Stimulated activated naive B cell treated with anti-CD40 and anti-IgM and Interleukin-4, amounts not matched to agents 10 μg/mL and 1 μg/mL and 100 μg/mL, for 72 hours (primary cell): ENCODE measurements at regions not wholly inside any gene's neighbourhood (a gene's known extent, or its start where the extent isn't known, plus 50 kb on each side); places are given as distances from the start of the nearest gene placed in this dataset.
"Not testable (repeated sequence)": the region's sequence is repeated elsewhere in the genome, so short reads cannot be mapped to it uniquely, and the experiment has no call there.

Source experiments
- ATAC-seq, 2 donors: fragments of 150-1000 bp; cut with Tn5 transposase; replicated peaks; 2 replicates each; pipeline ENCODE4 v1.10.0; 2021; ENCODE audit warnings: moderate library complexity in 1 of 2
- DNase-seq: peaks from one replicate; pipeline ENCODE4 v3.0.0; 2021
- H3K27ac Mint-ChIP-seq: one replicate; pipeline ENCODE4 v1.8.0; 2022; ENCODE audit warnings: mild to moderate bottlenecking, mixed read lengths
- H3K27me3 Mint-ChIP-seq, 2 donors: one replicate each; pipeline ENCODE4 v1.8.0; 2022; ENCODE audit warnings: mixed read lengths in 2 of 2
- H3K36me3 Mint-ChIP-seq, 2 donors: one replicate each; pipeline ENCODE4 v1.8.0; 2022; ENCODE audit warnings: mixed read lengths in 2 of 2, mild to moderate bottlenecking in 1 of 2
- H3K4me1 Mint-ChIP-seq, 2 donors: one replicate each; pipeline ENCODE4 v1.8.0; 2022; ENCODE audit warnings: mixed read lengths in 2 of 2, mild to moderate bottlenecking in 1 of 2
- H3K4me3 Mint-ChIP-seq, 2 donors: one replicate each; pipeline ENCODE4 v1.8.0; 2022; ENCODE audit warnings: mild to moderate bottlenecking in 2 of 2, mixed read lengths in 2 of 2, moderate library complexity in 1 of 2
- H3K9me3 Mint-ChIP-seq, 2 donors: one replicate each; pipeline ENCODE4 v1.8.0; 2022; ENCODE audit warnings: mixed read lengths in 2 of 2, mild to moderate bottlenecking in 1 of 2

DNA sequence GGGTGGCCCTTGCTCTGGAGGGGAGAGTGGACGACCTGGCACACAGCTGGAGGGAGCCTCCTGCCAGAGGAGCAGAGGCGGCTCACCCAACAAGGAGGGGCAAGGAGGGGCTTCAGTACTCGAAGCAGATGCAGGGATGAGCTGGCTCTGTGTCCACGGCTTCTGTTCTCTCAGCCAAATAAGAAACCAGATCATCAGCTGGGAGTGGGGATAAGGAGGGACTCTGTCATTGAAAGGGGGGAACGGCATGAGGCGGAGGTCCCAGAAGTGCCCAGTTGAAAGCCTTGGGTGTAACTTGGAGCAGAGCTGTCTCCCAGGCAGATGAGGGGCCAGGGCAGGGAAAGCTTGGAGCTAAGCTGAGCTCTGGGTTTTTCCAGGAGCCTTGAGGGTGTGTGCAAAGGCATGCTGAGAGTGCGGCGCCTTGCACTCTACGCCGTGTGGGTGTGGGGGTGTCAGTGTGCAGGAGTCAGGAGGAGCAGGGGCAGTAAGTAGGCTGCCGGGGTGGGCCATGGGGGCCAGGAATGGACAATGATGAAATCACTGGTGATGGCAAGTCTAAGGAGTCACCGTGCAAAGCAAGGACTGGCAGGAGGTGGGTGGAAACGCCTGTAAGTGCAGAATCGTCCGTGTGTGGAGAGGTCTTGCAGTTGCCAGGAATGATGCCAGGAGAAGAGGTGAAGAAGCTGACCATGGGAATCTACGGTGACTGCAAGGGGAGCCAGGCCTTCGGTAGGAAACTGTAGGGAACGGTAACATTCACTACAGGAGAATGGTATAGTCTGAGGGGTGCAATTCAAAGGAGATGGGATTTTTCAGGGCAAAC lies 85.4 kb upstream of the FOXQ1 start:
- H3K9me3 Mint-ChIP-seq = no peaks in the 10 kb centered on the region
- H3K4me1 Mint-ChIP-seq = no peaks in the 10 kb centered on the region
- H3K27ac Mint-ChIP-seq = no peak overlapping the region
- H3K27me3 Mint-ChIP-seq = peaks cover 14 to 26% of the 10 kb centered on the region in 2 donors
- H3K4me3 Mint-ChIP-seq = no peak overlapping the region
- DNase-seq = no peak
- no peak for ATAC-seq
- no peaks in the 10 kb centered on the region for H3K36me3 Mint-ChIP-seq

DNA sequence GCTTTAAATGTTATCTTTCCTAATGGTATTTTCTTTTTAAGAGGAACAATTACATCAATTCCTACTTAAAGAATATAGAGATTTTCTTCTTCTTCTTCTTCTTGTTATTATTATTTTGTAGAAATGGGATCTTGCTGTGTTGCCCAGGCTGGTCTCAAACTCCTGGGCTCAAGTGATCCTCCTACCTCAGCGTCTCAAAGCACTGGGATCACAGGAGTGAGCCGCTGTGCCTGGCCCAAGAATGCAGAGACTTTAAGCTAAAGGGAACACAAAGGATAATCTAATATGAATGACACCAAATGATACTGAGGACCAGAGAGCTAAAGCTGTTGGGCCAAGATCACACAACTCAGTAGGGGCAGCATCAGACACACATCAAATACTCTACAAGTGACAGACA lies 87.4 kb upstream of the FOXQ1 start:
- no peak overlapping the region for H3K27ac Mint-ChIP-seq
- peaks cover 17 to 24% of the 10 kb centered on the region in 2 donors for H3K27me3 Mint-ChIP-seq
- no peaks in the 10 kb centered on the region for H3K4me1 Mint-ChIP-seq
- ATAC-seq = no peak
- H3K9me3 Mint-ChIP-seq = no peaks in the 10 kb centered on the region
- DNase-seq = no peak
- no peak overlapping the region for H3K4me3 Mint-ChIP-seq
- H3K36me3 Mint-ChIP-seq = no peaks in the 10 kb centered on the region

DNA sequence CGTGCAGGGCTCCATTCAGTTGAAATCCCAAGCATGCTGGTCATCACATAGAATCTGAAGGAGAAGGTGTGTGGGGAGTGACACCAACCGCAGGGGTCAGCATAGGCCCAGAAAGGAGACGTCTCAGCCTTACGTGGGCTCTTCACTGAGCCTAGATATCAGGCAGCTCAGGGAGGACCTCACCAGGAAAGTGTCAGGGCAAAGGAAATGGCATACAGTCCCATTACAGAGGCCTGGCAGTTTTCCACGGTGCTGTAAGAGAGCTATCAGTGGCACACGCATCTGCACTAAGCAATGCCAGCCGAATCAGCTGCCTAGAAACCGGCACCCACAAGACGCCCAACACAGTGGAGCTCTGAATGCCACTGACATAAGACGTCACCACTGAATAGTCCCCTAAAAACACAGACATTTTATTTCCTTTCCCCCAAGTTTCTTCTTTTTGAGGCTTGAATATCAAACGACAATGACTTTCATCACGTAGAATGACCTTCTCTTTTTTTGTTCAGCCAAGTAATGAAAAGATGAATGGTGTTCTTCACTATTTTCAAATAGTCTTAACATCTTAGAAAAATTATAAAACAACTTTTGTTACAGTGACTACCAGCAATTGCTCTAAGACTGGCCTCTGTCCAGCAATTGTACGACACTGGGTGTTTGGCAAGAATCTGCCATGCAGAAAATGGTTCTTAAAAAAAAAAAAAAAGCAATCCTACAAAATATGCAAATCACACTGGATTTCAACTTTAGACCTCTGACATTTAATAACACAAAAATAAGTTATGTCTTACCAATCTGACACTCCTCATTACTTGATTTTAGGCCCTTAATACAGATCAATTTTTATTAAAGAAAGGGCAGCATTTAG lies 88.9 kb upstream of the FOXQ1 start:
- H3K27ac Mint-ChIP-seq = no peak overlapping the region
- ATAC-seq = no peak
- H3K4me3 Mint-ChIP-seq = no peak overlapping the region
- H3K27me3 Mint-ChIP-seq = peaks cover 16 to 20% of the 10 kb centered on the region in 2 donors
- H3K4me1 Mint-ChIP-seq = no peaks in the 10 kb centered on the region
- DNase-seq = no peak
- H3K9me3 Mint-ChIP-seq = no peaks in the 10 kb centered on the region
- no peaks in the 10 kb centered on the region for H3K36me3 Mint-ChIP-seq

- no peaks in the 10 kb centered on the region for H3K9me3 Mint-ChIP-seq
- peaks cover 7 to 18% of the 10 kb centered on the region in 2 donors for H3K27me3 Mint-ChIP-seq
- no peak for DNase-seq
- no peak overlapping the region for H3K27ac Mint-ChIP-seq
- no peak for ATAC-seq
- no peaks in the 10 kb centered on the region for H3K36me3 Mint-ChIP-seq
- H3K4me1 Mint-ChIP-seq = no peaks in the 10 kb centered on the region
- no peak overlapping the region for H3K4me3 Mint-ChIP-seq
These were observed 94.5 kb upstream of the FOXQ1 start for GRCh38 chr6:1217396-1217795.

GRCh38 chr6:1216488-1216974 lies 95.4 kb upstream of the FOXQ1 start:
- Mint-ChIP-seq H3K9me3 (no peaks in the 10 kb centered on the region), H3K4me3 (no peak overlapping the region), H3K36me3 (no peaks in the 10 kb centered on the region), H3K27ac (no peak overlapping the region), H3K27me3 (peaks cover 7 to 18% of the 10 kb centered on the region in 2 donors), H3K4me1 (no peaks in the 10 kb centered on the region)
- DNase-seq = no peak
- no peak for ATAC-seq

DNA sequence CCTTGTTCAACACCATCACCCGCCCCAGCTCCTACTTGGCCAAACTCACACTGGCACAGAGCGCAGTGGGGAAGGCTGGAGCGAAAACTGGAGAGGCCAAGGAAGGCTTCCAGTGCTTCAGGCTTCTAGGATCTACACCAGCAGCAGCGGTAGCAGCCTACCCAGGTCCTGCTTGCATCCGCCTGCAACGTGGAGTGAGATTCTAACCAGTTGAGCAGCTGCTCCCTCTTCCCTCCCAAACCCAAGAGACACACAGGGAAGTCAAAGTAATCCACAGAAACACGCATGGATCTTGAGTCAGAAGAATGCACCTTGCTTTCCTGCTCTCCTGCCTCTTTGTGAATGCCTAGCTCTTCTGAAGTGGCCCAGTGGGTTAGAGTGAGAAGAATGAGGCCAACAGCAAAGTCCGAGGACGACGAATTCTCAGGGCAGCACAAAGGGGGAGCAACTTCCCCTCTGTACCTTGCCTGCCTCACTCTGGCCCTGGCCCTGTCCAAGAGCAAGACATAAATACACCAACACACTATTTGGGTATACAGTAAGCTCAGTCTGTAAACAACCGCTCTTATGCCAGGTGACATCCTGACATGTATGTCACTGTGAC lies 95.9 kb upstream of the FOXQ1 start:
- H3K4me3 Mint-ChIP-seq = no peak overlapping the region
- DNase-seq (no peak), ATAC-seq (no peak)
- H3K27ac Mint-ChIP-seq = no peak overlapping the region
- H3K27me3 Mint-ChIP-seq = peaks cover 7 to 18% of the 10 kb centered on the region in 2 donors
- no peaks in the 10 kb centered on the region for H3K4me1 Mint-ChIP-seq
- no peaks in the 10 kb centered on the region for H3K36me3 Mint-ChIP-seq
- H3K9me3 Mint-ChIP-seq = no peaks in the 10 kb centered on the region

DNA sequence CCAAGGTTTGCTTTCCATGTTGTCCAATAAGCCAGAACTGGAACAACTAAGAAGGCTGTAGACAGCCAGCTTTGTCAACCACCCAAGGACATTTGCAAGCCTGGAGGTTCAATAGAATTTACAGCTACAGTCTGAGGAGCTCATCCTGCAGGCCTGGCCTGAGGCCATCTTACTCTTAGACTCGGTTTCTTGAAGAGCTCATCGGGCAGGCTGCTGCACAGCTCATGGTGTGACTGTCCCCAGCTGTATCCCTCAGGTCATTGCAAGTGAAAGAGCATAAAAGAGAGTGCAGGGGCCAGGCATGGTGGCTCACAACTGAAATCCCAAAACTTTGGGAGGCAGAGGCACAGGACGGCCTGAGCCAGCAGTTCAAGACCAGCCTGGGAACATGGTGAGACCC lies 96.9 kb upstream of the FOXQ1 start:
- no peak overlapping the region for H3K27ac Mint-ChIP-seq
- no peaks in the 10 kb centered on the region for H3K9me3 Mint-ChIP-seq

GRCh38 chr6:1212919-1213318 lies 99.0 kb upstream of the FOXQ1 start:
- H3K9me3 Mint-ChIP-seq = peaks cover 4% of the 10 kb centered on the region in 2 donors
- no peak for DNase-seq
- no peaks in the 10 kb centered on the region for H3K36me3 Mint-ChIP-seq
- no peaks in the 10 kb centered on the region for H3K4me1 Mint-ChIP-seq
- H3K27me3 Mint-ChIP-seq = peaks cover 18 to 24% of the 10 kb centered on the region in 2 donors
- H3K27ac Mint-ChIP-seq = no peak overlapping the region
- no peak for ATAC-seq
- H3K4me3 Mint-ChIP-seq = no peak overlapping the region

More for the DNA sequence above, 96.9 kb upstream of the FOXQ1 start:
- no peaks in the 10 kb centered on the region for H3K4me1 Mint-ChIP-seq
- H3K36me3 Mint-ChIP-seq = no peaks in the 10 kb centered on the region
- H3K27me3 Mint-ChIP-seq = peaks cover under 1 to 12% of the 10 kb centered on the region in 2 donors
- H3K4me3 Mint-ChIP-seq = no peak overlapping the region
- ATAC-seq (no peak), DNase-seq (no peak)

- H3K36me3 Mint-ChIP-seq, H3K9me3 Mint-ChIP-seq, H3K27ac Mint-ChIP-seq, DNase-seq, ATAC-seq, H3K4me3 Mint-ChIP-seq, H3K4me1 Mint-ChIP-seq: not testable (repeated sequence)
- peaks cover 23 to 24% of the 10 kb centered on the region in 2 donors for H3K27me3 Mint-ChIP-seq
These were observed 99.8 kb upstream of the FOXQ1 start for GRCh38 chr6:1212138-1212537.

GRCh38 chr6:1210631-1211030 lies 101.3 kb upstream of the FOXQ1 start:
- peaks cover 26 to 35% of the 10 kb centered on the region in 2 donors for H3K27me3 Mint-ChIP-seq
- H3K4me1 Mint-ChIP-seq, ATAC-seq, H3K27ac Mint-ChIP-seq, H3K9me3 Mint-ChIP-seq, H3K36me3 Mint-ChIP-seq, H3K4me3 Mint-ChIP-seq, DNase-seq: not testable (repeated sequence)

DNA sequence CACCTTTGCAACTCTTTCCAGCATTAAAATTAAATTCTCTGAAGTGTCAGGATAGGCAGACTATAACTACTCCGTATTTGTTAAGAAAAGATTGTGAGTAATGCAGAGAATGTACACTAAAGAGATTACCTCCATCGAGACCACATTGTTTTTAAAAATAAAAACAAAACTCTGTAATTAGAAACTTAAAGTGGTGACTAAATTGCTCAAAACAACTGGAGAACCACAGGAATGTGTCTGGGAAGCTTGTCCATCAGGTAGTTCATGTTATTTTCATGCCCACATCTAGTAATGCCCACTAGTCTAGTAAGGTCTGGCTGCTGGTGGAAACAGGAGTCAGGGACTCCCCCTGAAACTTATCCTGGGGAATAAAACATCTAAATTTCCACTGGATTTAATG lies 103.0 kb upstream of the FOXQ1 start:
- Mint-ChIP-seq H3K27me3 (peaks cover 31 to 39% of the 10 kb centered on the region in 2 donors), H3K27ac (no peak overlapping the region), H3K36me3 (no peaks in the 10 kb centered on the region), H3K4me1 (no peaks in the 10 kb centered on the region), H3K4me3 (no peak overlapping the region), H3K9me3 (peaks cover 6 to 8% of the 10 kb centered on the region in 2 donors)
- ATAC-seq = no peak
- no peak for DNase-seq

DNA sequence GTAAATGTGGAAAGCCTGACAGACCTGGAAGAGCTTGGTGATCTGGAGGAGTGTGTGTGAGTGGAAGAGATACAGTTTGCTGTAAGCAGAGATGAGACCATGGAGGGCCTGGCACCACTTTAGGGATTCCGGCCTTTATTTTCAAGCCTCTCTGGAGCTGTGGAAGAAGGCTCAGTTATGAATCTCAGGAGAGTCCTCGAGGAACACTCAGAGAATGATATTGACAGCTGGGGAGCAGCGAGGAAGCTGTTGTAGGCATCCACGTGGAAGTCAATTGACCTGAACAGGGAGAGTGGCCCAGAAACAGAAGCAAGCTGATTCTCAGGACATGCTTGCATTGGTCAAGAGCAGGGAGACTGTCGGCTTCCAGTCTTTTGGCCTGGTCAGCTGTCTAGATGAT lies 108.4 kb upstream of the FOXQ1 start:
- Mint-ChIP-seq H3K9me3 (peaks cover 6 to 9% of the 10 kb centered on the region in 2 donors), H3K27me3 (peaks cover 32 to 36% of the 10 kb centered on the region in 2 donors), H3K27ac (no peak overlapping the region), H3K4me3 (no peak overlapping the region), H3K36me3 (no peaks in the 10 kb centered on the region), H3K4me1 (peaks cover 0 to 5% of the 10 kb centered on the region in 2 donors)
- DNase-seq (no peak), ATAC-seq (no peak)

DNA sequence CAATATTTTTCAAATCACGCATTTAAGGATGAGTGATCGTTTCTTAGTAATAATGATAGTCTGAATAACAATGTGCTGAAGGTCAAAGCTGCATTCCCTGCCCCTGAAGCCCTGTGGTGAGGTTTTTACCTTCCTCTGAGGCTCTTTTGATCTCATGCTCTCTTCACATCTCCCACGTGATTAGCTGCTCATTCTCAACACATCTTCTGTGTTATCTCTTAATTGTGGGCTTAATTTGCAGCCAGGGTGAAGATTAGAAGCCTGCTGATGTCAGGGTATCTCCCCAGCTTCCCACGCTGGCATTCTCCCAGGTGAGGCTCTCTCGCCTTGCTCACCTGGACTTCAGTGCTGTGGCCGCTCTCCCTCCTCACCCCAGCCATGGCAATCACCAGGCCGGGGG lies 109.7 kb upstream of the FOXQ1 start:
- DNase-seq (no peak), ATAC-seq (peak; percentile 54 to 78)
- H3K27ac Mint-ChIP-seq = no peak overlapping the region
- peaks cover 0 to 5% of the 10 kb centered on the region in 2 donors for H3K4me1 Mint-ChIP-seq
- peaks cover 0 to 2% of the 10 kb centered on the region in 2 donors for H3K9me3 Mint-ChIP-seq
- H3K27me3 Mint-ChIP-seq = peaks cover 24 to 27% of the 10 kb centered on the region in 2 donors
- H3K36me3 Mint-ChIP-seq = no peaks in the 10 kb centered on the region
- H3K4me3 Mint-ChIP-seq = no peak overlapping the region

GRCh38 chr6:1201547-1202200 lies 110.2 kb upstream of the FOXQ1 start:
- H3K9me3 Mint-ChIP-seq = peaks cover 0 to 2% of the 10 kb centered on the region in 2 donors
- ATAC-seq (peak; percentile 35 to 67), DNase-seq (no peak)
- H3K4me1 Mint-ChIP-seq = peaks cover 0 to 5% of the 10 kb centered on the region in 2 donors
- no peak overlapping the region for H3K4me3 Mint-ChIP-seq
- H3K36me3 Mint-ChIP-seq = no peaks in the 10 kb centered on the region
- no peak overlapping the region for H3K27ac Mint-ChIP-seq
- peaks cover 22 to 27% of the 10 kb centered on the region in 2 donors for H3K27me3 Mint-ChIP-seq
